Left lobe of liver (tissue), 2 donors: ENCODE measurements at regions not wholly inside any gene's neighbourhood (a gene's known extent, or its start where the extent isn't known, plus 50 kb on each side); places are given as distances from the start of the nearest gene placed in this dataset.

Experiments used
- ATAC-seq: fragments of 200-7000 bp; cut with Tn5 transposase; one replicate; pipeline ENCODE4 v1.9.1; 2020; ENCODE audit warnings: mild to moderate bottlenecking, moderate library complexity
- DNase-seq: peaks from one replicate; pipeline ENCODE4 v3.0.0-alpha.2; 2020; ENCODE audit warnings: low spot score
- donor health status: DM: no; HTN: no; CAD: no; lungs with moderate emphysema.
- donor health status: DM: no; HTN: yes; CAD: no.

- DNase-seq, result peak; percentile 75
Measured at GRCh38 chr2:222796413-222797103, 64.3 kb upstream of the ACSL3 start.

DNA sequence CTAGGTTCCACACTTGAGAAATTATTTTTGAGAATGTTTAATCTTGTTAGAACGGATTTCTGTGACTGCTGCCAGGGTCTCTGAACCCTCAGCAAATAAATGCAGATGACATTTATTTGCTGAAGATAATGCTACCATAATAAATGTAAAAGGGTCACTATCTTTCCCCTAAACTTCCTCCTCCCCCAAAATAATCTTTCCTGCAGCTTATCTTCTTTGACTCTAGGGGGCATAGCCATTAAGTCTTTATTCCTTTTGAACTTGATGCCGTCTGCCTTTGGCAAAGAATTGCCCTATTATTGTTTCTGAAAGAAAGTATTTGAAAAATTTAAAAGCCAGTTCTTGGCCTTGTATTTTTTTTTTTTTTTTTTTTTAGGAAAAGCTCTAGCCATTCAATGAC is 63.6 kb upstream of the ACSL3 start:
- no peak for DNase-seq
- ATAC-seq, result no peak

More at GRCh38 chr2:222796413-222797103, 64.3 kb upstream of the ACSL3 start:
- peak; percentile 81 for ATAC-seq

GRCh38 chr2:222797871-222798270 is 63.0 kb upstream of the ACSL3 start:
- no peak for ATAC-seq
- DNase-seq, result no peak

DNA sequence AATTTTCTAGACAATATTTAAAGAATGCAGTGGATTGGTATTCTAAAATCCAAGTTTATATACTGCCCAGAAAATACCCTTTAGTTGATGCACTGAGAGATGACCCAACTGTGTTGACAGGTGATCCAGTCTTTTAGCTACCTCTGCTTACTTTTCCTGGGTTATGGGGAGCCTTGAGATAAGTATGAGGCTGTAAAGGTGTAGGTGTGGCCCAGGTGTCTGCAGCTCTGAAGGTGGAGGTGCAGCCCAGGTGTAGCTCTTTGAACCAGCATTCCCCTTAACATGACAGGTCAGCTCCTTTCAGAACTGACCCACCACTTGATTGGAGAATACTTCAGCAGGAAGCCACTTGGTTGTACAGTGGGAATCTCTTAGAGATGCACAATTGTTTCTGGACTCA is 62.3 kb upstream of the ACSL3 start:
- DNase-seq (no peak), ATAC-seq (no peak)

GRCh38 chr2:222799262-222799918 is 61.4 kb upstream of the ACSL3 start:
- no peak for DNase-seq
- no peak for ATAC-seq

DNA sequence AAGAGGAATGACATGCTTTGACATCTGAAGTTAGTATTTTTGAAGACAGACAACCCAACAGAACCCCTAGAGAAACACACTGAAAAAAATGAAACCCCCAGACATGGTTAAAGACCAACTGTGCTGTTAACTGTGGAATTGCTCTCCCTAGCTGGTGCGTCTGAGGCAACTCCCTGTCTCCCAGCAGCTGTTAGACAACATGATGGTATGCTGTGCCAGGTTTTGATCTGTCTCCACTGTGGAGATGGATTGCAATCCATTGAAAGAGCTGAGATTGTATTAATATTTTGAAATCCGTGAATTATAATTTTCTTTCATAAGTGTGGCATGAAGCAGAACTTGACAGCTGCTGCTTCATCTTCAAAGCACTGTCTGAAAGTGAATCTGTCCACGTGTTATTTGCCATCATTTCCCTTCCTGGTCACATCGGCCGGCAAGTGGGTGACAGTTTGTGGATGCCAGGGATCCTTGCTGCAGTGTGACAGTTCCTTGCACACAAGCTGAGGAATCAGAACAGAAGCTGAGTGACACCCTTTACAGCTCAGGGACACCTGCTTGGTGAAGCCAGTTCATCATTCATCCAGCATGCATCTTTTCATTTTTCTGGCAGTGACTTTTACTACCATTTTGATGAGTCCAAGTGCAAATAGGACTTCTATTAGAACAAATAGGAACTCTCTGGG is 58.2 kb upstream of the ACSL3 start:
- no peak for ATAC-seq
- no peak for DNase-seq

GRCh38 chr2:222804351-222804750 is 56.5 kb upstream of the ACSL3 start:
- no peak for DNase-seq
- ATAC-seq, result no peak

GRCh38 chr2:222805591-222806304 is 55.1 kb upstream of the ACSL3 start:
- DNase-seq, result no peak
- ATAC-seq, result peak; percentile 95

GRCh38 chr2:222806526-222807137 is 54.2 kb upstream of the ACSL3 start:
- DNase-seq (no peak), ATAC-seq (peak; percentile 19)

GRCh38 chr2:222807431-222807830 is 53.4 kb upstream of the ACSL3 start:
- ATAC-seq (no peak), DNase-seq (no peak)

GRCh38 chr2:222809582-222809981 is 51.3 kb upstream of the ACSL3 start:
- ATAC-seq, result no peak
- no peak for DNase-seq

DNA sequence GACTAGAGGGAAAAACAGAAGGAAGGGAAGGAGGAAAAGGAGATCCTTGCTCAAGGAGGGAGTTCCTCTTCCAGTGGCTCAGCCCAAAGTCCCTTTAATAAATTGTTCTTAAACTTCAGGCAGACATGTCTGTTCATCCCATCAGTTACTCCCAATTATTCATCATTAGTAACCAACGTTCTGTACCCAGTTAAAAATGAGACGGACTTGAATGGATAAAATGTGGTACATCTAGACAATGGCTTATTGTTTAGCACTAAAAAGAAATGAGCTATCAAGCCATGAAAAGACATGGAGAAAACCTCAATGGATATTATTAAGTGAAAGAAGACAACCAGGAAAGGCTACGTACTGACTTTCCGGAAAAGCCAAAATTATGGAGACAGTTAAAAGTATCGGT is 50.8 kb upstream of the ACSL3 start:
- ATAC-seq (no peak), DNase-seq (no peak)
